ENCODE measurements at regions not wholly inside any gene's neighbourhood (a gene's known extent, or its start where the extent isn't known, plus 50 kb on each side); places are given as distances from the start of the nearest gene placed in this dataset.

- Histone ChIP-seq H3K4me2 (ENCODE audit: unreplicated experiment) (no peak overlapping the region), H3K9ac (no peak overlapping the region), H4K20me1 (ENCODE audit: insufficient read depth) (no peaks in the 10 kb centered on the region), H3K4me3 (no peak overlapping the region), H3K79me2 (ENCODE audit: insufficient read depth) (no peaks in the 10 kb centered on the region), H3K4me1 (ENCODE audit: insufficient read depth) (no peaks in the 10 kb centered on the region), H3K27me3 (replicated peaks; ENCODE audit: insufficient read depth) (no peaks in the 10 kb centered on the region; the same call in 1 of the 2 replicates), H3K27ac (no peak overlapping the region), H2AFZ (no peak overlapping the region), H3F3A (ENCODE audit: insufficient read depth) (no peaks in the 10 kb centered on the region), H3K9me2 (ENCODE audit: insufficient read depth) (no peaks in the 10 kb centered on the region), H3K36me3 (ENCODE audit: low read depth) (no peaks in the 10 kb centered on the region), H3K9me3 (ENCODE audit: low read depth) (no peaks in the 10 kb centered on the region)
- TF ChIP-seq EZH2 (IDR thresholded peaks at IDR 0.05; ENCODE audit: insufficient read depth, poor library complexity, severe bottlenecking): no peak
- no peak for TF ChIP-seq EZH2phosphoT487 (IDR thresholded peaks at IDR 0.05; ENCODE audit: insufficient read depth, low read depth)
- DNase-seq: no peak
- 11 to 15% methylated on average over 1 of the region's 1 CpG for WGBS, 2 experiments (ENCODE audit: low coverage in 1 of 2, low lambda C conversion rate in 2 of 2, missing lambda C conversion rate in 2 of 2)
- in situ Hi-C loops (cut with MboI): no loop called here
Observed at GRCh38 chr18:42619771-42620170, 495.7 kb downstream of the RIT2 start.

- H3K27ac ChIP-seq: no peak overlapping the region
- in situ Hi-C loops (cut with MboI): no loop called here
- WGBS, 2 experiments (ENCODE audit: low coverage in 1 of 2, low lambda C conversion rate in 2 of 2, missing lambda C conversion rate in 2 of 2): 19 to 27% methylated on average over 2 of the region's 2 CpGs
Observed at GRCh38 chr18:42620657-42621056, 494.8 kb downstream of the RIT2 start.

GRCh38 chr18:42623935-42624334 is 491.6 kb downstream of the RIT2 start:
- no peak for DNase-seq
- Histone ChIP-seq H3K4me3 (no peak overlapping the region), H4K20me1 (ENCODE audit: insufficient read depth) (no peaks in the 10 kb centered on the region), H3K4me2 (ENCODE audit: unreplicated experiment) (no peak overlapping the region), H3K79me2 (ENCODE audit: insufficient read depth) (no peaks in the 10 kb centered on the region), H3K9me3 (ENCODE audit: low read depth) (no peaks in the 10 kb centered on the region), H3K9me2 (ENCODE audit: insufficient read depth) (no peaks in the 10 kb centered on the region), H3K36me3 (ENCODE audit: low read depth) (no peaks in the 10 kb centered on the region), H3K9ac (no peak overlapping the region), H3F3A (ENCODE audit: insufficient read depth) (no peaks in the 10 kb centered on the region), H3K27me3 (replicated peaks; ENCODE audit: insufficient read depth) (no peaks in the 10 kb centered on the region), H2AFZ (no peak overlapping the region), H3K27ac (no peak overlapping the region), H3K4me1 (ENCODE audit: insufficient read depth) (no peaks in the 10 kb centered on the region)
- in situ Hi-C loops (cut with MboI): no loop called here
- WGBS, 2 experiments (ENCODE audit: low coverage in 1 of 2, low lambda C conversion rate in 2 of 2, missing lambda C conversion rate in 2 of 2): 61 to 71% methylated on average over 4 of the region's 4 CpGs
- TF ChIP-seq EZH2phosphoT487 (IDR thresholded peaks at IDR 0.05; ENCODE audit: insufficient read depth, low read depth) (no peak), EZH2 (IDR thresholded peaks at IDR 0.05; ENCODE audit: insufficient read depth, poor library complexity, severe bottlenecking) (no peak)

More at GRCh38 chr18:42620657-42621056, 494.8 kb downstream of the RIT2 start:
- no peaks in the 10 kb centered on the region for H3K9me3 ChIP-seq (ENCODE audit: low read depth)
- TF ChIP-seq EZH2phosphoT487 (IDR thresholded peaks at IDR 0.05; ENCODE audit: insufficient read depth, low read depth) (no peak), EZH2 (IDR thresholded peaks at IDR 0.05; ENCODE audit: insufficient read depth, poor library complexity, severe bottlenecking) (no peak)
- no peak for DNase-seq
- no peaks in the 10 kb centered on the region for H3K79me2 ChIP-seq (ENCODE audit: insufficient read depth)
- H2AFZ ChIP-seq: no peak overlapping the region
- H3K4me1 ChIP-seq (ENCODE audit: insufficient read depth): no peaks in the 10 kb centered on the region
- no peak overlapping the region for H3K4me2 ChIP-seq (ENCODE audit: unreplicated experiment)
- H3F3A ChIP-seq (ENCODE audit: insufficient read depth): no peaks in the 10 kb centered on the region
- no peak overlapping the region for H3K9ac ChIP-seq
- no peaks in the 10 kb centered on the region for H3K36me3 ChIP-seq (ENCODE audit: low read depth)
- no peaks in the 10 kb centered on the region for H4K20me1 ChIP-seq (ENCODE audit: insufficient read depth)
- H3K9me2 ChIP-seq (ENCODE audit: insufficient read depth): no peaks in the 10 kb centered on the region
- no peak overlapping the region for H3K4me3 ChIP-seq
- no peaks in the 10 kb centered on the region; the same call in 1 of the 2 replicates for H3K27me3 ChIP-seq (replicated peaks; ENCODE audit: insufficient read depth)

- WGBS, 2 experiments (ENCODE audit: low coverage in 1 of 2, low lambda C conversion rate in 2 of 2, missing lambda C conversion rate in 2 of 2): 32 to 45% methylated on average over 1 of the region's 1 CpG
- Histone ChIP-seq H3K36me3 (ENCODE audit: low read depth) (no peaks in the 10 kb centered on the region), H3K27ac (no peak overlapping the region), H4K20me1 (ENCODE audit: insufficient read depth) (no peaks in the 10 kb centered on the region), H3K27me3 (replicated peaks; ENCODE audit: insufficient read depth) (no peaks in the 10 kb centered on the region; the same call in 1 of the 2 replicates), H3K9me2 (ENCODE audit: insufficient read depth) (no peaks in the 10 kb centered on the region), H3K9ac (no peak overlapping the region), H2AFZ (no peak overlapping the region), H3K4me2 (ENCODE audit: unreplicated experiment) (no peak overlapping the region), H3K79me2 (ENCODE audit: insufficient read depth) (no peaks in the 10 kb centered on the region), H3K4me1 (ENCODE audit: insufficient read depth) (no peaks in the 10 kb centered on the region), H3K9me3 (ENCODE audit: low read depth) (no peaks in the 10 kb centered on the region), H3F3A (ENCODE audit: insufficient read depth) (no peaks in the 10 kb centered on the region), H3K4me3 (no peak overlapping the region)
- TF ChIP-seq EZH2 (IDR thresholded peaks at IDR 0.05; ENCODE audit: insufficient read depth, poor library complexity, severe bottlenecking): no peak
- no peak for DNase-seq
- in situ Hi-C loops (cut with MboI): no loop called here
Observed at GRCh38 chr18:42632801-42633200, 482.7 kb downstream of the RIT2 start.
